Stimulated activated CD8-positive, alpha-beta memory T cell treated with anti-CD3 and anti-CD28 coated beads, Interleukin-12 subunit alpha, Interleukin-12 subunit beta, amount 100 ng/mL, for 24 hours (primary cell): ENCODE measurements at regions not wholly inside any gene's neighbourhood (a gene's known extent, or its start where the extent isn't known, plus 50 kb on each side); places are given as distances from the start of the nearest gene placed in this dataset.
"Not testable (repeated sequence)": the region's sequence is repeated elsewhere in the genome, so short reads cannot be mapped to it uniquely, and the experiment has no call there.

Experiments
- DNase-seq: peaks from one replicate; pipeline ENCODE4 v3.0.0-alpha.2; 2020; ENCODE audit errors: extremely low read depth

DNA sequence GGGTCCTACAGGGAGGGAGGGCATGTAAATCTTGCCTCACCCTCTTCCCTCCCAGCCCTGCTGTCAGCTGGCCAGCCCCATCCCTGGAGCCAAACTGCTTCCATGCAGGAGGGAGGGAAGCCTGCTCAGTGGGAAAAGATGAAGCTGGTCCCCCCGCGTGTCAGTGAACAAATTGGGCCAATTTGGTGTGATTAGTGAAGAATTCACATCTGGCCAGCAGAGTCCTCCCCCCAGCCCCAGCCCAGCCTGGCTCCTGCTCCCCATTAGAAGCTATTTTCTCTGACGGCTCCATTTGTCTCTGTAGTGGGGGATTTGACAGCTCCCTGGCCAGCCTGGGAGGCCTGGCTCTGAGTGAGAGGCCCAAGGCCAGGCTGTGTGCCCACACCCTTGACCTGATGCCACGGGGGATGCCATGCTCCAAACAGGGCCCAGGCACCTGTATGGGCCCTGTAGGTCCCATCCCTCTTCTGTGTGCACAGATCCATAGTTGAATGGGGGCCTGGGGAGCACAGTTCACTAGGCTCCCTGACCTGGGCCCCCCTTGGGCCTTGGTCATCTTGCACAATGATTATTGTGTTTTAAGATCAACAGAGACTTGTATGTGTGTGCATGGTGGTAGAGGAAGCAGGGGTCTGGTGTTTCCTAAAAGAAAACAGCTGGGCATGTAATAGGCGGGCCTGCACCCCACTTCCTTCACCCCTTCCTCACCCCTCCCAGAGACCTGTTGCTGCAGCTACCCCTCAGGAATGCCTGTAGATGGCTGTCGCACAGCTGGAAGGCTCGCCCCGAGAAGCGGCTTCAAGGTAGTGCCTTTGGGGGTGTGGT is 50.7 kb upstream of the TAC4 start:
- DNase-seq = no peak

DNA sequence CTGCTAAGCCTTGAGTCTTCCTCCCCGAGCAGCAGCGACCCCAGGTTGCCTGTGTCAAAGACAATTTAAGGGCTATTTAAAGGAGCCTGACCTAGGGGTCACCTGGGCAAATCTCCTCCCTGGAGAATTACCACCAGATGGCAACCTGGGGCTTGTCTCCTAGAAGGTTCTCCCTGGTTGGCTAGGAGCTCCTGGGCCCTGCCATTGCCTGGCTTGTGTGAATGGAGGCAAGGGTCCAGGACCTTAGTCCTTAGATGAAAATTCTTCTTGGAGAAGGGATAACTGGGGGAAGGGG is 51.3 kb upstream of the TAC4 start:
- DNase-seq = no peak

DNA sequence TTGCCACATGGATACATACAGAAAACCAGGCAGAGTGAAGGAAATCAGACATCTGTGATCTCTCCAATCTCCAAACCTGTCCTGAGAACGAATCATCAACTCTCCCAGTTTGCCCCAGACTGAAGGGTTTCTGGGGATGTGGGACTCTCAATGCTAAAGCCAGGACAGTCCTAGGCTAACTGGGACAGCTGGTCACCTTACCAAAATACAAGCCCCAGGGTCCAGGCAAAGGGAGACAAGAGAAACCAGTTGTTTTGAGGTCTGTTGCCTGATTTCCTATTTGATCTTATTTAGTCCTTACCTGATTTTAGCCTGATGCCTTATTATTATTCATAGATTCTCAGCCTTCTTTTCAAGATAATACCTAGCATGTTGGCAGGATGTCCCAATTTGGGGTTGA is 51.7 kb upstream of the TAC4 start:
- no peak for DNase-seq

DNA sequence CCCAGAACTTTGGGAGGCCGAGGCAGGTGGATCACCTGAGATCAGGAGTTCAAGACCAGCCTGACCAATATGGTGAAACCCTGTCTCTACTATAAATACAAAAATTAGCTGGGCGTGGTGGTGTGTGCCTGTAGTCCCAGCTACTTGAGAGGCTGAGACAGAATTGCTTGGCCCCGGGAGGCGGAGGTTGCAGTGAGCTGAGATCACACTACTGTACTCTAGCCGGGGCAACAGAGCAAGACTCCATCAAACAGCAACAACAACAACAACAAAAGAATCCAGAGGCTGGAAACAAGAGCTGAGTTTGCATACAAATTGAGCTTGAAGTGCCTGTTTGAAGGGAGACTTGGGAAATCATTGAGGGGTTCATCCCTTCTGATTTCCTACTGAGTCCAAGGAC is 52.9 kb upstream of the TAC4 start:
- DNase-seq = not testable (repeated sequence)

- no peak for DNase-seq
Measured at GRCh38 chr17:49901460-49902331, 53.8 kb upstream of the TAC4 start.

- no peak for DNase-seq
Measured at GRCh38 chr17:49903523-49903922, 55.7 kb upstream of the TAC4 start.

DNA sequence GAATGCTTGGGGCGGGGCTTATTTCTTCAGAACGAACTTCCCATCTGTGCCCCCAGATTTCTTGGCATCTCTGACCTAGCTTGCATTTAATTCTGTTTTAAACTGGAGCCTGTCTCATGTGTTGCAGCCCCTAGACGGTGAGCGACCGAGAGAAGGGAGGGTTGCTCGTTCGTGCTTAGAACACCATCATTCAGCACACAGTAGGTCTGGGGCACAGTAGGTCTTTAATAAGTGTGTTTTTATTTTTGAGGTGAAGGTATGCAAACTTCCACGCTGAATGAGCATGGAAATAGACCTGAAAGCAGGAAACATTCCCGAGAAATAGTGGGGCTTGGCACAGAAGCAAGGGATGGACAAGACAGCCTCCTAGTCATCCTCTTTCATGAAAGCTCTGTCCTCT is 57.0 kb upstream of the TAC4 start:
- DNase-seq = no peak

DNA sequence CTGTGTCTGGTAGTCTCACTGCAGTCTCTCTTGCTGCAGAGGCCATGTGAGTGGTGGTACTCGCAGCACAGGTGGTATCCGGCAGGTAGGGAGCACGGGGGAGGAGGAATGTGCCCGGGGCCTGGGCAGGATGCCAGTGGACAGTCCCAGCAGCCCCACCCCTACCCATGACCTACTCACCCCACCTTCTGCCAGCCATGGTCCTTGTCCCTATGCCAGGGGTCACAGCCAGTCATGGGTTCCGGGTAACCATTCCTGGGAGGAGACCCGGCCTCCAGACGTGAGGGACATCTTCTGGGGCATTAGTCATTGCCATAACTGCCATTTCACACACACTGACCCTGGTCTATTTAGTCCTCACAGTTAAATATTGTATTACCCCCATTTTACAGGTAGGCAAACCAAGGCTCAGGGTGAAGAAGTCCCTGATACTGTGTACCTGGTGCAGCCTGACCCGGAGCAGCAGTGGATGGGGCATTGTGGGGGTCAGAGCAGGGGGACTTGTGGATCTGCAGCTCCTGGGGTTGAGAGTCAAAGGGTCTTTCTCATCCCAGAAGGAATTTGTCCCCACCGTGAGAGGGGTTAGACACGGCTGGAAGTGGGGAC is 58.8 kb upstream of the TAC4 start:
- no peak for DNase-seq

DNA sequence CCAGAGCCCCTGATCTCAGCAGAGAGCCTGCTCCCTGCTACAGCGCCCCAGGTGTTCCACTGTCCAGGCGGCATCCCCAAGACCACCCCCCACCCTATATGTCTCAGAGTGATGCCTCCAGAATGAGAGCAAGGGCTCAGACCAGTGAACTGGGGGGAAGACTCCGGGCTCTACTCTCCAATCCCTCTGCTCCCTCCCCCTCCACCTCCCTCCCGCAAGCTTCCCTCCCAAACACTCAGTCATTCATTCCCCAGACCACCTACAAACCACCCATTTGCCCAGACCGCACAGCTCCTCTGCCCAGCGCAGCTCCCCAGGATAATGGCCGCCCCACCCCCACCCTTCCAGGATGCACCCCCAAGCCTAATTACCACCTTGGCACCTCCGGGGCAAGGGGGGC is 59.4 kb upstream of the TAC4 start:
- DNase-seq = no peak

DNA sequence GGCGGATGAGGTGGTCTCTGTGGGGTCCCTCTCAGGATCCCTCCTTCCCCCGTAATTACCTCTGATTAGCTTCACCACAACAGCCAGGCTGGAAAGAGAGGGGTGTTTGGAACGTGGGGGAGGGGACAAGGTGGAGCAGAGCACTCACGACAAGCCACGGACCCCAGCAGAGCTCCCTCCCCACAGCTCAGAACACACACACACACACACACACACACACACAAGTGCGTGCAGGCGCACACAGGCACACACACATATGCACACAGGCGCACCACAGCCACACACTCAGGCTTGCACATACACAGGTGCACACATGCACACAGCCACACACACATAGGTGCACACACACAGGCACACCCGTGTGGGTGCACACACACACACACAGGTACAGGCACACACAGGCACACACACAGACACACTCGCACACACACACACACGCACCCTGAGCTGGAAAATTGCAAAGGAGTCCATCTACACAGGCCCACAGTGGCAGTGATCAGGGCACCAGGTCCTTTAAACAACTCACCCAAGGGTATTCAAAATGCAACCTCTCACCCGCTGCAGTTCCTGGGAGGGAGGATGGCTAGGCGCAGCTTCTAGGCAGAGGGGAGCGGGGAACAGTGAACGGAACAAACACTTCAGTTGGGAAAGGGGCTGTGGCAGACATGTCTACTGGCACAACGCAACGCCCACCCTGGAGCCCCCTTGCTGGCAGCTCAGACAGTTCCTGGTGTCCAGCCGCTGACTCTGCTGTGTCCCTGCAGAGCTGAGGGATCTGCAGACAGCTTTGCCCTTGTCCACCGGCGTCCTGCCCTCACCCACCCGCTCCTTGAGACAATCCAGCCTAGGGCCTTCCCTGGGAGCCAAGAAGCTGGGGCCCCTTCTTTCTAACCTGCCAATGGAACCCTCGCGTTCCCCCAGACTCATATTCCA is 59.9 kb upstream of the DLX4 start:
- no peak for DNase-seq

DNA sequence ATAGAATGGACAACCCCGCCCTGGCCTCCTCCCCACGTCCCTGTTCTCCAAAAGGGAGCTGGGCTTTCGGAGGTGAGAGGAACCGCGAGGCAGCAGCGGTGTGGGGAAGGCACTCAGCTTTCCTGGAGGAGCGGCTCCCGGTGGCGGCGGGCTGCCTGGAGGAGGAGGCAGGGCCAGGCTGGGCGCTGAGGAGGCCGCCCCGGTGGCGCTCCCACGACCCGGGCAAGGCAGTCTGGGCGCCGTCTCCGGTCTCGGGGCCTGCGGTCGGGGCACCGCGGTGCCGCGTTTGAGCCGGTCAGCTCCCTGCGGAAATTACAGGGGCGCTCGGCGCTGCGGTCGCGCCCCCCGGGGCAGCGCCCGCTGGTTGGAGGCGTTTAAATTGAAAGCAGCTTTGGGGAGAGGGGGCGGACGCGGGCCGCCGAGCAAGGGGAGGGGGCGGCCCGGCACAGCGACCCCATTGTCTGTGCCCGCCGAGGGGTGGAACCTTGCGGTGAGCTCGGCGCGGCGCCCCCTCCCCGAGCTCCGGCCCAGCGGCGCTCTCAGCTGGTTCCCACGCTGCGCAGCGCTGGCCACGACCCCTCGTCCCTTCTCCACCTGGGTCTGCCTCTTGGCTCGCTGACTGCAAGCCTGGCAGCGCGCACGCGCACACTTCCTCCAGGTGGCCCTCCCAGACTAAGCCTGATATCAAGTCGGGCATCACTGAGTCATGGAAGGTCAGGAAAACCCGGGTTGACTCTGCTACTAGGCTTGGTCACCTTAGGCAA is 58.7 kb upstream of the DLX4 start:
- DNase-seq = peak; percentile 8

GRCh38 chr17:49910858-49911204 is 58.2 kb upstream of the DLX4 start:
- no peak for DNase-seq

GRCh38 chr17:49911719-49912118 is 57.3 kb upstream of the DLX4 start:
- DNase-seq = no peak

DNA sequence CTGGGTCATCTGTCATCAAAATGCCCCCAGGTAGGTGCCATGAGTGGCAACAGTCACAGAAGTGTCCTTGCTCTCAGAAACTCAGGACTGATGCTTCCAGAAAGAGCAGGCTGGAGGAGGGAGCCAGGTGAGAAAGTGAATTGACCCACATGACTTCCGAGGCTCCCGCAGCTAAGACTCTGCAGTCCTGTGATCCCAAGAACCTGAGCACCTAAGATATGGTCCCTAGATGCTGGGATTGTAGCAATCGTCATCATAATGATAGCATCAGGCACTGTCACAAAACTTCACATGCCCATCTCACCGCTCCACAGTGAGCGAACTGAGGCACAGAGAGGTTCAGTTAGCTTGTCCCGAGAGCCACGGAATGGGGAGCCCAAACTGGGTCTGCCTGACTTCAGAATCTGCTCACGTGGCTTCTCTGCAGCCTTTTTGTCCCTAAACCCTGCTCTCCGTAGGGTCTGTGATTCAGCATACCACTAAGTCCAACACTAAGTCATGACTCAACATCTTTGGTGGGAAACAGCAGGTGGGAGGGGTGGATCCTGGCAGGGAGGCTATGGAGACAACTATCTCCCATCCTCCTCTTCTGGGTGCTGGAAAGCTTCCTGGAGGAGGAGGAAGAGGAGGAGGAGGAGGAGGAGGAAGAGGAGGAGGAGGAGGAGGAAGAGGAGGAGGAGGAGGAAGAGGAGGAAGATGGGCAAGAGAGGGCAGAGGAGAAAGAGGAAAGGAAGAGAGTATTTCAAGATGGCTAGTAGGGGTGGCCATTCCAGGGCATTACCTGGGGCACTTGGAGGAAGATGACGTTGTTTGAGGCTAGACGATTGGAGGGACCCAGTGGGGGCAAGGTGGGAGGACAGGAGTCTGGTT is 55.5 kb upstream of the DLX4 start:
- DNase-seq = no peak

DNA sequence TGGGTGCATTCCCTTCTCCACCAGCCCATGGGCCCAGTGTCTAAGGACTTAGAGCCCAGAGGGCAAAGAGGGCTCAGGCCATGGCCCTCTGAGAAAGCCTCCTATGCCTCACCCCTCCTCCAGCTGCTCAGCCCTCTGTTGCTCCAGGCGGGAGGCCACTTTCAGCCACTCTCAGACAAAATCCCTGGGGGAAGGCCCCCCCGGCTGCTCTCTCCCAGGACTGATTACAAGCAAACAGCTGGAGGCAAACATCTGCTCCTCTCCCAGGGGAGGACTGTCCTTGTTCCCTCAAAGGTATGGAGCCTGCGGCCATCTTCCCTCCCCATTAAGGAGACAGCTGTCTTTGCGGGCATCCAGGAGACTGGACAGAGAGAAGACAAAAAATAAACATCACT is 54.9 kb upstream of the DLX4 start:
- DNase-seq = no peak

GRCh38 chr17:49914664-49915063 is 54.3 kb upstream of the DLX4 start:
- no peak for DNase-seq

DNA sequence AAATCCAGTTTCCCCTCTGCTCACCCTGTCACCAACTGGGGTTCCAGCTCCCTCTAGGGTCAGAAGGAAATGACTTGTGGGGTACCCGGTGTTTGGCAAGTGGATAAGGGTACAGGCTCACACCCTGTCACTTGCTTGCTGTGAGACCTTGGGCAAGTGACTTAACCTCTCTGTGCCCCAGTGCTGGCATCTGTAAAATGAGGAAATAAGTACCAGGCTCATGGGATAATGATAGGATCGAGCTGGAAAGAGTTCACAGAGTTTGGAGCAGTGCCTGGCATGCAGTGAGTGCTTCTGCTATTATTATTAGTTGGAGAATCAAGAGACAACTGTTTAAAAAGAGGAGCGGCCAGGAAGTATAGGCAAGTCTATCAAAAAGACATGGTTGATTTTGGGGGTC is 53.7 kb upstream of the DLX4 start:
- DNase-seq = no peak

- DNase-seq = no peak
Measured at GRCh38 chr17:49915670-49916069, 53.3 kb upstream of the DLX4 start.

GRCh38 chr17:49916854-49917515 is 52.0 kb upstream of the DLX4 start:
- DNase-seq = no peak

DNA sequence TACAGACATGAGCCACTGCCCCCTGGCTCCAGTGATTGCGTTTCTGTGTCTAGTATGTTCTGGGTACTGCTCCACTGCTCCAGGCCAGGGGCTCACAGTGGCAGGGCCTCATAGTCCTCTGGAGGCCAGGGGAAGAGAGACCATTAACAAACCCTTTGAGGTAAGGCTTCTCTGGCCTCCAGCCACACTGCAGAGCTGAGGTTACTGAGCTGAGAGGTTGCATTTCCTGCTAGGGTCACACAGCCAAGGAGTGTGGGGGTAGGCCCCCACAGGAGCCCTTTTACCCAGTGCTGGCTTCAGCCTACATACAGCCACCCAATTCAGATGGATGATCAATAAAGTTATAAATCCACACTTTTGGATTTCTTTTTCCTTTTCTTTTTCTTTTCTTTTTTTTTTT is 50.4 kb upstream of the DLX4 start:
- no peak for DNase-seq
